HG02840 (cell line): ENCODE measurements at regions not wholly inside any gene's neighbourhood (a gene's known extent, or its start where the extent isn't known, plus 50 kb on each side); places are given as distances from the start of the nearest gene placed in this dataset.
"Not testable (repeated sequence)": the region's sequence is repeated elsewhere in the genome, so short reads cannot be mapped to it uniquely, and the experiment has no call there.

ENCODE experiments used
- ATAC-seq: cut with Tn5 transposase; IDR thresholded peaks from one replicate; pipeline ENCODE4 v1.9.1; 2021; ENCODE audit warnings: mild to moderate bottlenecking, moderate library complexity, moderate number of reproducible peaks; ENCODE audit not compliant: unreplicated experiment, low FRiP score

DNA sequence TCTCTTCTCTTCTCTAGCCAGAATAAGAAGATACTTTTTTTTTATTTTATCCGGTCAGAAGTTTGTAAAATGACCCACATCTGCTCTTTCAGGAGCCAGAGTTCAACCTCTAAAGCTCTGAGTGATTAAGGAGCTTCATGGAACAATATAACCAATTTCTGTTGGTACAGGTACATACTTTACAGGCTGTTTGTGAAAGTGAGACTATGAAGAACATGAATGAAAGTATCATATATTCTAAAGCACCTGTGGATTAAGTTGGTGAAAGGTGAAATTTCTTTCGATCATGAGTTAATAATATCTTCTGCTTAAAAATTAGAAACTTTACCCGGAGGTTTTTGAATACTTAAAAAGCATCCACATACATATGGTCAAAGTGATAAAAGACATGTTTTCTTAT is 65.2 kb downstream of the DMRT2 start:
- ATAC-seq, result no peak

DNA sequence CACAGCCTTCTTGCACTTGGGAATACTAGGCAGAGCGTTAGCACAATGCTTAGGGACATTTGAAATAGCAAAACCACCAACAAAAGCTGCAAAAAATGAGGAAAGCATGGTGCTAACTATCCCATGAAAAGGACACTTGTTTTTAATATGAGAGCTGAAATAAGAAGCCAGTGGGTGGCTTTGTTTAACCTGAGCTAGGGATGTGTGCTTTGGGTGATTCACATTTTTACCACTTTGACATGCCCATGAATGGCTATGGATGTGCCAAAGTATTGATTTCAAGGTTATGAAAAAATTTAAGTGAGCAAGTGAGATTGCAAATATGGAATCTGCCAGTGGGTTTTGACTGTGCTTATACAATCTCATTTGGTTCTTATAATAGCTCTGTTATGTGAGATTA is 67.3 kb downstream of the DMRT2 start:
- ATAC-seq, result no peak

DNA sequence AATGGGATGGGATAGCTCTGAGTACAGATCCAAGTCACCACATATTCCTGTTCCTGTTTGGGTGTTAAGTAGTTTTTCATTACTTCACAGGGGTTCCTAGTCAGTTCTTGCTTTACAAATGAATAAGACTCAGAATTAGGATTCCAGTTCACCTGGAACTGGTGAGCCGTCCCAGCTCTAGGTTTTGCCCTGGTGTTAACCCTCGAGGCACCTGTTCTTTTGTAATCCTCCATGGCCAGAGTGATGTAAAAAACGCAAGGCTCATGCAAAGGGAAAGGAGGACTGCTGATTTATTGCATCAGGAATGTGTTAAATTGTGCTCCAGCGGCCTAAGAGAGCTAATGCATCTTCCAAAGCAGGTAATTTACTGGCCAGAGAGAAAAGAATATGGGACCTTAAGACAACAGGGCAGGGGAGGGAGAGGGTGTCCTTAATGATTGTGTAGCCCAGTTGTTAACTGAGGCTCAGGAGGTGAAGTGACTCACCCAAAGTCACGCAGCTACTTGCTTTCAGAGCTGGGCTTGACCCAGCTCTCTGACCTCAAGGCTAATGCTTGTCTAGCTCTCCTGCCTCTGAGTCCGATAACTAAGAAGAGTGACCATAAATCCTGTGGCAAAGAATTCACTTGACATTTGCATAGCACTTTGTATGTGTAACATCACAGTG is 70.5 kb downstream of the DMRT2 start:
- no peak for ATAC-seq

DNA sequence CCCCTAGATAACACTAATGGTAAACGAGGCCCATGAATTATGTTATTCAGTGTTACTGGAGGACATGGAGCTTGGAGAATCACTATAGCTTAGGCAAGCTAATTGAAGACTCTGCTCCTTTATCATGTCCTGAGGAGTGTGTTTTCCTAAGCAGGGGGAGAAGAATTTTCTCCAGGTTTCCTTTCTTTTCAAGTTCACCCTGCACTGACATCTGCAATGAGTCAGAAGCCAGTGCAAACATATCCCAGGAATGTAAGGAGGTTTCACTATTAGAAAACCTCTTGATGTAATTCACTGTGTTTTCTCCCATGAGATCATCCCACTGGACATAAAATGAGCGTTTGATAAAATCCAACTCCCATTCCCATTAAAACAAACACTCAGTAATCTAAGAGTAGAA is 75.6 kb downstream of the DMRT2 start:
- ATAC-seq, result no peak

DNA sequence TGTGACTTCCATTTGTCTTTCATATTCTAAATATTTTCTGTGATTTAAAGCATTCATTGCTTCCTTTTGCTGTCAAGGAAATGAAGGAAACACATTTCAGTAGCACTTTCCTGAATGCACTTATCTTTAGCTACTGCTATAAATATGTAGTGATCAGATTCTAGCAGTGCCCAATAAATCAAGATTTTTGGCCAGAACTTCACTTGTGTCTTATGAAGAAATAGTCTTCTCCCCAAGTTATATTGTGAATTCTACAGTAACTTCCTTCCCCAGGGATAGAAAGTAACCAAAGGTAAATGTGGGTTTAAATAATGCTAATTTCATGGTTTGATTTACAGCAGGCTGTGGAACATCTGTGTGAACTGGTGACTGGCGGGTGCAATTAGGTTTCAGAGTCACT is 77.9 kb downstream of the DMRT2 start:
- no peak for ATAC-seq

DNA sequence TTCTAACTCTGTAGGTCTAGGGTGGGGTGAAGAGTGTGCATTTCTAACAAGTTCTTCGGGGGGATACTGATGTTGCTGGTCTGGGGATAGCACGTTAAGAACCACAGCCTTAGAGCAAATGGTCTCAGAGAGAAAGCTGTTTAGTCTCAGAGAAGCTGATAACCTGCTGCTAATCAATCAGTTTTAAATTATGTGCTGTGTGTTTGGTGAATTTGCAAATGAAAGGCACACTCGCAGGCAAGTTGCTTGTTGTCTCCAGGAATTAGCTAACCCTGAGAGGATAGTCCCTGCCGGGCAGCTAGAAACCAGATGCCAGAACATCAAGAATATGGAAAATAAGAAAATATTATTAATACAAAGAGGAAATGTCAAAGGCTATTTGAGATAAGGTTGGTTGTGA is 79.2 kb downstream of the DMRT2 start:
- no peak for ATAC-seq

DNA sequence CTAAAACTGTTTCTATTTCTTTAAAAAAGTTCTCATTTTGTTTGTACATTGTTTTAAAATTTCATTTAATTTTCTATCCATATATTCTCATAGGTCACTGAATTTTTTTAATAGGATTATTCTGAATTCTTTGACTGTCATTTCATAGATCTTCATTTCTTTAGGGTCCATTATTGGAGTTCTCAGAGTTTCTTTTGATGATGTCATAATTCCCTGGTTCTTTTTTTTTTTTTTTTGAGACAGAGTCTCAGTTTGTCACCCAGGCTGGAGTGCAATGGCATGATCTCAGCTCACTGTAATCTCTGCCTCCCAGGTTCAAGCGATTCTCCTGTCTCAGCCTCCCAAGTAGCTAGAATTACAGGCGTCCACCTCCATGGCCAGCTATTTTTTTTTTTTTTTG is 89.9 kb downstream of the DMRT2 start:
- no peak for ATAC-seq

DNA sequence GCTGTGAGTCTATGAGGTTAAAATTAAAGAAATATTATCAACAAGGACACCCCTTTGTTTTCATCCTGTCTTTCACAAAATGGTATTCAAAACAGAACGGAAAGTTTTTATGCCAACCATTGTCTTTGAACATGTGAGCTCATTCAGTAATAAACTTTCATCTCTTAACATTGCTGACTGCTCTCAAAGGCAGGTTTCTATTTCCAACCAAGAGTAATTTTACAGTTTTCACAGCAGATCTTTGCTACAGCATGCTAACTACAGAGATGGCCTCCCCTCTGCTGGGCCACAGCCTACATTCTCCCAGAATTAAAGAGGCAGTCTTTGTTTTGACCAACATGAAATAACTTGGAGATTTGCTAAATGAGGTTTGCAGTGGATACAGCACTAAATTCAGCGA is 101.5 kb downstream of the DMRT2 start:
- no peak for ATAC-seq

DNA sequence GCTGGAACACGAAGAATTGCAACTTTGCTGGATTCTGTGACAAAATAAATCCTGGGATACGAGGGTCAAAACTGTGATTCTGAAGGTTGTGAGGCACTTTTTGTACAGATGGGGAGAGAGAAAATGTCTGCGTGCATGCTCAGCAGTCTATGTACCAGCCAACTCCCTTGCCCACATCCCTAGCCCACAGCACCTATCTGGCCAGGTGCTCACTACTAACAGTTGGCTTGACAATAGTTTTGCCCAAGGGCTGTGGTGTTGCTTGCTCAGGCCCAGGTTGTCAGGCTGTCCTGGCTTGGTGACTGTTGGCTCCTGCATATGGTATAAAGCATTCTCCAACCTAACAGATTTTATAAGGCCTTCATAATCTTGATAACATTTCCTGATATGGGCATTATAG is 102.0 kb downstream of the DMRT2 start:
- ATAC-seq, result no peak

DNA sequence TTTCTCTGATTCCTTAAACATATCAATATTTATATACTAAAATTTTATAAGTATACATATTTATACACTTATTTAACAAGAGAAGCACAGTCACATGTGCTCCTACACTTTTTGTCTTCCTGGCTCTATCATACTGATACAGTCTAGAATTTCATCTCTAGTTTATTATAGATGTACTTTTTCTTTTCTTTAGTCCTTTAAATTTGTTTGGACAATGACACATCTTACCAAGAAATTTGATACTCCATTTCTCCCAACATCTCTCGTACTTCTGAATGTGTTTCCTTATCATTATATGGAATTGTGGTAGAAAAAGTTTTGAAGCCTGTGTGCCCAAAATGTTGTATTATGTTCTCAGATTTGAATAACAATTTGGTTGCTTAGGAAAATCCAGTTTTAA is 104.6 kb downstream of the DMRT2 start:
- no peak for ATAC-seq

DNA sequence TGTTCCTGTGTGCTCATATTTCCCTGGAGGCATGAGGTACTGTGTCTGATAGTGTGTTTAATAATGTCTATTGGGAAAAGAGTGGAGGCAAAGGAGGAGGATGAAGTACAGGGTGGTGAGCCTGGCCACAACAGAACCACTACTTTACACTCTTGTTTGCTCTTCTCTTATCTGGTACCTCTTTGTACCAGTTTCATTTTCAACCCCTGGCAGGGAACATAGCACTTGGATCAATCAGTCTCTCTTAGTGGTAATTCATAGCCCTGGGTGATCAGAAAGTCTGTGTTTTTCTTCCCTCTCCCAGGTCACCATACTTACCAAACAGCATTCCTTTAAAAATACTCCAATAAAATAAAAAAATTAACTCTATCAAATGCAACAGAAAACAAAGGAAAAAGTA is 105.4 kb downstream of the DMRT2 start:
- ATAC-seq, result no peak

DNA sequence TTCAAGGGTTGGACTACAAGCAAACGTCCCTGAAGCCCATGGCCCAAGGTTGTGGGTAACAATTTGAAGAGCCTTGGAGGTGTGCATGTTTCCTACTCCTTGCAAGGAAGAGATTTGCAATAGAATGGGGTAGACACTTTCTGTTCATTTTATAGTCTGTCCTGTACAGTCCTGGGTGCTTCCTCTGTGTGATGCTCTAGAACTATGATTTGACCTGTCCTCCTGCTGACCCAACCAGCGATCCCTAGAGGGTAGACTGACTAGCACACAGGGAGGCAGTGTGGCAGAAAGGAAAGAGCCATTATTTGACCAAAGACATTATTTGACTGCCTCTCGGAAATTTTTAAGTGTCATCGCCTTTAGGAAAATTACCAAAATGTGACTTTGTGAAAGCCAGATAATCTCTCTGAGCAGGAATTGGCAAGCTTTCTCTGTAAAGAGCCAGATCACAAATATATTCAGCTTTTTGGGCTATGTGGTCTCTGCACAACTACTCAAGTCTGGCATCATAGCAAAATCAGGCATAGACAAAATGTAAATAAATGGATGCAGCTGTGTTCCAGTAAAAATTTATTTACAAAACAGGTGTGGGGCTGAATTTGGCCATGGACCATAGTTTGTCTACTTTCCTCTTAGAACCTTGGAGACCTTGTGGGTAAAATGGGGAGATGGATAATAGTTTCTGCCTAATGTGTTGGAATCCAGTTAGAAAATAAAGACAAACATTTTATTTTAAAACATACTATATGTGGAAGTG is 106.8 kb downstream of the DMRT2 start:
- ATAC-seq, result no peak

DNA sequence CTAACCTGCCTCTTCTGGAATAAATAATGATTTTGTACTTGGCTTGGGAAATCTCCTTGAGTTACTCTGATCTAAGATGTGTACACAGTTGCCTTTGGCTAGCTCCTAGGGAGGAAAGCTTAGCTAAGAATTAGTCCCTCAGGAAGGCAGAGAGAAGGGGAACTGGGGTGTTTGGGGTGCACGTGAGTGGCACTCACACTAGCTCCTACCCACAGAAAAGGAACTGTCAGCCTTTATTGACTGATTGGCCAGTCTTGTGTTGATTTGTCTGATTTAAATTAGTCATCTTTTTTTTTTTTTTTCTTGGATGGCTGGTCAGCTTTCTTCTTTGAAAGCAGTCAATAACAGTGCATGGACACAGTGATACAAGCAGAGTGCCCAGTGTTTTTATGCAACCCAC is 107.7 kb downstream of the DMRT2 start:
- ATAC-seq, result no peak

DNA sequence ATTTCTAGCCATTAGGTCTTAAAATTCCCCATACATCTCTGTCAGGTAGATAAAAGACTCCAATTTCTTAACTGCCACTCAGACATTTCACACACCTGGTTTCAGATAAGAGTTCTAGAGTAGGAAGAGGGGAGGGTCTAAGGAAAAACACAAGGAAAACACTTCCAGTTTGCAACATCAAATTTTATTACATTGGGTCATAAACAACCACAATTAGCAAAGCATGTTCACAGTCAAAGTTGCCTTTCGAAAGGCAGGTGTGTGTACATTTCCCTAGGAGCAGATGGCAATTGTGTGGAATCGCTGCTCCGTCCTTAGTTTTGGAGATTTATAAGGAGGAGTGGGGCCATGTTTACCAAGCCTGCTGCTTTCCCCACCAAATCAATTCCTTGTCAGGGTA is 120.8 kb downstream of the DMRT2 start:
- no peak for ATAC-seq

DNA sequence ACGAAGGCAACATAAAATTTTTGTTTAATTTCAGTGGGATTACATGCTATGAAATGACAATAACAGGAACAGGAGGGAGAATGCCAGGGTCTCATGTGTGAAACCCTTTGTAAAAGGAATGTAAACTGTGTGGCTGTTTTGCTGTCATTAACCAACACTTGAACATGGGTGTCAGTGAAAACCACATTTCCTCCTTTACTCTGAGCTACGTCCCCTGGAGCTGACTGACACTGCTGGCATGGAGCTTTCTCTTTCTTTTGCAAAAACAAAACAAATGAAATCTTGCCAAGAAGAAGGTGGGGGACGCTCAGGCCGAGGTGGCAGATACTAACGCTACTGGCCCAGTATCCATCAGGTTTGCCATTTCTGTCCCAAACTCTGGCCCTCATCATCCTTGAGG is 121.4 kb downstream of the DMRT2 start:
- no peak for ATAC-seq

DNA sequence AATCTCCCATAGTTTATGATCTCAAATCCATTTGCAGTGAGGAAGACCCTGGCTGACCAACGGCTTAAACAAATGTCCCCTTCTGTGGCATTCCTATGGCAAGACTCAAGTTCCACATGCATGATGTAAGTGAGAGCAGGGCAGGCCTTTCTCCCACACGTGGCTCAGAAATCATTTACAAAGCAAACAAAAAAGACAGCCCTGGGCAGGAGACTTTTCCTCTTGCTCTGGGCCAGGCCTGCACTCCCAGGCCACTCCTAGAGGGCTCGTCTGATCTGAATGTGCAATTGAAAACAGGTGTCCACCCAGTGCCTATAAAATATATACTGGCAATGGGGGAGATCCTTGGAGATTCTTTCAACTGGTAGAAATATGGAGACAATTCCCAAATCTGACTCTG is 123.1 kb downstream of the DMRT2 start:
- ATAC-seq, result no peak

DNA sequence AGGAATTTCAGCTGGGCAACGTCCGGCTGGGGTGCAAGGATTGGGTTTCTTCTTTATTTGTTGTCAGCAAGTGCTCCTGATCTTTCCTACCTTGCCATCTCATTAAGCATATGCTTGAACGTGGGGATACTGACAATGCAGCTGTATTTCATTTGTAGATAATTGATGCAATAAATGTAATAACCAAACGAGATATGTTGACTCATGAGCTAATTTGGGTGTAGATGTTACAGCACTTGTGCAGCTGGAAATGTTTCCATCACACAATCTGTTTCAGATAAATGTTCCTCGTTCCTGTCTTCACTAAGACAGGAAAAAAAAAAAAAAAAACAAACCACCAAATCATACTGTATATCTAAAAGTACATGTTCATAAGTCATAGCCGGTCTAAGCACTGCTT is 123.8 kb downstream of the DMRT2 start:
- no peak for ATAC-seq

DNA sequence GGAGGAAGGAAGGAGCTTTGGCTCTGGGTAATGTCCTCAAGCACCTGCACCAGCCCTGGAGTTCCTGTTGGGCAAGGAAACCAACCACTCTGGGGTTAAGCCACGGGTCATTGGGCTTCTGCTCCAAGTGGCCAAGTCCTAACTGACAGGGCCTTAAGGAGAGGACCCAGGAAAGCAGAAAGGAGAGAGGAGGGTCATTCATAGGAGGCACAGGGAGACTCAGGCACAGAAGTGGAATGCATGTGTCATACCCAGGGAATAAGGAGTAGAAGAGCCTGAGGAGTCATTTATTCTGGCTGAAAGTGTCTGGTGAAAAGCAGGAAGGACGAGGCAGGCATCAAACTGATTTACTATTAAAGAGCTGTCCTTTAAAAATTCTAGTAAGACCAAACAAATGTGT is 129.2 kb downstream of the DMRT2 start:
- ATAC-seq, result no peak

DNA sequence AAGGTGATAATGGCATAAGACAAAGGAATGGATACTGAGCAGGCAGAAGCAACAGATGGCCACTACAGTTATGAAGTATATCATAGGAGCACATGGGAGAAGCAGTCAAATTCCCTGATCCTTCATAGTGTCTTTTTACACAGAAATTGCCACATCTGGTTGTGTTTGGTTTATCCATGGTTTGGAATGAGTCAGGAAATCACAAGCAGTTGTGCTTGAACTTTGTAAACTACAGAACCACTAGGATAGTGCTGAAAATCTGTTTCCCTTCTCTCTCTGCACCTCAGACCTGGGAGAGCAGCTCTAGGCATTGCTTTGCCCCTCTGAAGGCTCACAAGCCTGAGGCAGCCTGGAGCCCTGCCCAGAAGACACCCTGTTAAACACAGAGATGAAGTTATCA is 134.0 kb downstream of the DMRT2 start:
- ATAC-seq, result no peak

DNA sequence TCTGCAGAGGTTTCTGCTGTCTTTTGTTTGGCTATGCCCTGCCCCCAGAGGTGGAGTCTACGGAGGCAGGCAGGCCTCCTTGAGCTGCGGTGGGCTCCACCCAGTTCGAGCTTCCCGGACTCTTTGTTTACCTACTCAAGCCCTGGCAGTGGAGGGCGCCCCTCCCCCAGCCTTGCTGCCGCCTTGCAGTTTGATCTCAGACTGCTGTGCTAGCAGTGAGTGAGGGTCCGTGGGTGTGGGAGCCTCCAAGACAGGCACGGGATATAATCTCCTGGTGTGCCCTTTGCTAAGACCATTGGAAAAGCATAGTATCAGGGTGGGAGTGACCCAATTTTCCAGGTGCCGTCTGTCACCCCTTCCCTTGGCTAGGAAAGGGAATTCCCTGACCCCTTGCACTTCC is 137.0 kb downstream of the DMRT2 start:
- ATAC-seq, result not testable (repeated sequence)

DNA sequence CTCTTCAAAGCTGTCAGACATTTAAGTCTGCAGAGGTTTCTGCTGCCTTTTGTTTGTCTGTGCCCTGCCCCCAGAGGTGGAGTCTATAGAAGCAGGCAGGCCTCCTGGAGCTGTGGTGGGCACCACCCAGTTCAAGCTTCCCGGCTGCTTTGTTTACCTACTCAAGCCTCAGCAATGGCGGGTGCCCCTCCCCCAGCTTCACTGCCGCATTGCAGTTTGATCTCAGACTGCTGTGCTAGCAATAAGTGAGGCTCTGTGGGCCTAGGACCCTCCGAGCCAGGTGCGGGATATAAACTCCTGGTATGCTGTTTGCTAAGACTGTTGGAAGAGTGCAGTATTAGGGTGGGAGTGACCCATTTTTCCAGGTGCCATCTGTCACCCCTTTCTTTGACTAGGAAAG is 145.5 kb downstream of the DMRT2 start:
- not testable (repeated sequence) for ATAC-seq

DNA sequence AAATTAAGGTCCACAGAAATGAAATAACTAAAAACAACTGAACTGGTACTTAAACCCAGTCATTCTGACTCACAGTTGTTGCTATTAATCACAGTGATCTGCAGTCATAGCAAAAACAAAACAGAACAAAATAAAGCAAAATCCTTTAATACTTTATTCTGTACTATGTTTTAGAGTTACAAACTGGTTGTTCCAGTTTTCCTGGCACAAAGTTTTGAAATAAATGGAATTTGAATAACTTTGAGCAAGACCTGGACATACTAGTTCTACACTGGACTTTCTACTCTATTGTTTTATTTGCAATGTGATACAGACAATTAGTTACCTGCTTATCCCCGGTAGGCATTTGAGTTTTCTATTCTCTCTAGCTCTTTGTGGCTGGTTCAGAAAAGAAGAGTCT is 147.9 kb downstream of the DMRT2 start:
- no peak for ATAC-seq
